HepG2 (cell line): ENCODE measurements at regions not wholly inside any gene's neighbourhood (a gene's known extent, or its start where the extent isn't known, plus 50 kb on each side); places are given as distances from the start of the nearest gene placed in this dataset.

Source experiments
- ASH2L ChIP-seq: fragments of 300-600, 200-600 bp; sonication (generic); IDR thresholded peaks from 2 replicates; pipeline ENCODE4 v1.7.0; 2017; ENCODE audit warnings: low read depth, mild to moderate bottlenecking, moderate library complexity, mixed read lengths, low read length; ENCODE audit not compliant: insufficient read length
- ATF1 ChIP-seq: IDR thresholded peaks from 2 replicates; pipeline ENCODE4 v1.6.1; 2016; ENCODE audit warnings: mild to moderate bottlenecking, control low read depth
- CTCF ChIP-seq: sonication (generic); formaldehyde crosslinking; IDR thresholded peaks from 2 replicates; pipeline ENCODE4 v1.5.0; 2020; ENCODE audit warnings: mild to moderate bottlenecking, missing genetic modification reagents, moderate library complexity
- NFE2L2 ChIP-seq: fragments of 150-350 bp; IDR thresholded peaks from 2 replicates; pipeline ENCODE4 v1.6.1; 2014; ENCODE audit warnings: low read length
- ZFP41 ChIP-seq: sonication (generic); formaldehyde crosslinking; IDR thresholded peaks from 2 replicates; pipeline ENCODE4 v1.4.0; 2020; ENCODE audit warnings: mild to moderate bottlenecking, missing genetic modification reagents, borderline replicate concordance

GRCh38 chr2:239750929-239751678 is 274.0 kb downstream of the NDUFA10 start:
- no peak for TF ChIP-seq CTCF
- no peak for TF ChIP-seq ASH2L
- TF ChIP-seq ATF1, result no peak
- TF ChIP-seq ZFP41 (CRISPR knock-in tag), result no peak
- TF ChIP-seq NFE2L2, result no peak
